IPS-15b (cell line): ENCODE measurements at regions not wholly inside any gene's neighbourhood (a gene's known extent, or its start where the extent isn't known, plus 50 kb on each side); places are given as distances from the start of the nearest gene placed in this dataset.
"Not testable (repeated sequence)": the region's sequence is repeated elsewhere in the genome, so short reads cannot be mapped to it uniquely, and the experiment has no call there.

ENCODE experiments used
- H3K27me3 ChIP-seq: one replicate; pipeline ENCODE4 v1.6.1; 2013; ENCODE audit warnings: low read length; ENCODE audit not compliant: control insufficient read depth, insufficient read depth
- H3K36me3 ChIP-seq: one replicate; pipeline ENCODE4 v1.6.1; 2013; ENCODE audit warnings: low read length; ENCODE audit not compliant: control insufficient read depth, insufficient read depth
- H3K4me1 ChIP-seq: one replicate; pipeline ENCODE4 v1.6.1; 2013; ENCODE audit warnings: mild to moderate bottlenecking, low read length; ENCODE audit not compliant: control insufficient read depth, insufficient read depth
- H3K4me3 ChIP-seq: one replicate; pipeline ENCODE4 v1.5.1; 2013; ENCODE audit warnings: low read depth, low read length
- H3K9ac ChIP-seq: one replicate; pipeline ENCODE4 v1.6.1; 2013; ENCODE audit warnings: low read depth, mild to moderate bottlenecking, low read length
- H3K9me3 ChIP-seq: one replicate; pipeline ENCODE4 v1.6.1; 2013; ENCODE audit warnings: mild to moderate bottlenecking, low read length; ENCODE audit not compliant: control insufficient read depth, insufficient read depth

DNA sequence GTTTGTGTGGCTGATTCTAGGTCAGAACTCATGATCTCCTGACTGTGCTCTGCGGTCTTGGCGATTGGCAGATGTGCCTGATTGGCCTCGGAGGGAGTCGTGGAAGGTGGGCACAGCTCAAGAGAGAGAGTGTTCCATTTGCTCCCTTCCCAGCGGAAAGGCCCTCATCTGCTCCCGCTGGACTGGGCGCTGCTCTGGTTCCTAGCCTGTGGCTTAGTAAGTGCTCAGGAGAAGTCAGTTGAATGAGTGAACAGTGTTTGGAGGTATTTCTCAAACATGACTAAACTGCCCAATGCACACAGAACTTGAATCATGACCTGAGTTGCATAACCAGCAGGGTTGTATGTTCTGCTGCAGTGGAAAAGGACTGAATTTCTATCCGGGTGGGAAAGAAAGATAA, 120.2 kb upstream of the PITX1 start:
- no peaks in the 10 kb centered on the region for H3K27me3 ChIP-seq
- H3K9me3 ChIP-seq = no peaks in the 10 kb centered on the region
- H3K9ac ChIP-seq = no peak overlapping the region
- H3K36me3 ChIP-seq = no peaks in the 10 kb centered on the region
- H3K4me3 ChIP-seq = no peak overlapping the region
- H3K4me1 ChIP-seq = no peaks in the 10 kb centered on the region

DNA sequence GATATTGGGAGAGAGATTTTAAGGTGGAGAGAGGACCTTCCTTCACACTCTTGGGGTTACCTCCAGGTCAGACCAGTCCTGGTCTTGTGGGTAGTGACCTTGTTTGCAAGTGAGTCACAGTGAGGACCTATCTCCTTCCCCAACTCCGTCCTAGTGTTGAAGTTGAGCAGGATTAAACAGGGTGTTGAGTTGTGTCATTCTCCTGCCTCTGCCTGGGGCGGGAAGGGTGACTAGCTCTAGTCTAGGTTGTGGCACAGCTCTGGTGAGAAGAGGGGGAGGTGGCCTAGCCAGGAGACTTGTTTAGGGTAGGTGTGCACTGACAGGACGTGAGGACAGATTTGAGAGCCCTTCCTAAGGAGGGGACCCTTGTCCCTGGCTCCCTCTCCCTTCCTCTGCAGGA, 119.6 kb upstream of the PITX1 start:
- Histone ChIP-seq H3K9me3 (no peaks in the 10 kb centered on the region), H3K4me3 (no peak overlapping the region), H3K9ac (no peak overlapping the region), H3K4me1 (no peaks in the 10 kb centered on the region), H3K36me3 (no peaks in the 10 kb centered on the region), H3K27me3 (no peaks in the 10 kb centered on the region)

DNA sequence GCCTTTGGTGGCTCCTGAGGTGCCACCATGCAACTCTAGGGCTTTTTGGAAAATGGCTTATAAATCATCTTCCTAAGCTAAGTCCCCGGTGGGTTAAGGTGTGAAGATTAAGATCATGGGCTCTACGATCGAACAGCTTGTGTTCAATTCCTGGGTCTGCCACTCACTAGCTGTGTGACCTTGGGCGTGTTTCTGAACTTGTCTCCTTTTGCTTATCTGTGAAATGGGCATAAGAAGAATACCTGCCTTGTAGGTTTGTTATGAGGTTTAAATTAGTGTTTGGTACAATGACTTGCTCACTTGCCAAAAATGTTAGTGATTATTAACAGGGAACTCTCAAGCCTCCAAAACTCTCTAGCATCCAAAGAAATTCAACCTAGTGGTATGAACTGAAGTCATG, 119.2 kb upstream of the PITX1 start:
- no peaks in the 10 kb centered on the region for H3K9me3 ChIP-seq
- H3K4me3 ChIP-seq = no peak overlapping the region
- H3K4me1 ChIP-seq = no peaks in the 10 kb centered on the region
- no peaks in the 10 kb centered on the region for H3K27me3 ChIP-seq
- H3K36me3 ChIP-seq = no peaks in the 10 kb centered on the region
- H3K9ac ChIP-seq = no peak overlapping the region

DNA sequence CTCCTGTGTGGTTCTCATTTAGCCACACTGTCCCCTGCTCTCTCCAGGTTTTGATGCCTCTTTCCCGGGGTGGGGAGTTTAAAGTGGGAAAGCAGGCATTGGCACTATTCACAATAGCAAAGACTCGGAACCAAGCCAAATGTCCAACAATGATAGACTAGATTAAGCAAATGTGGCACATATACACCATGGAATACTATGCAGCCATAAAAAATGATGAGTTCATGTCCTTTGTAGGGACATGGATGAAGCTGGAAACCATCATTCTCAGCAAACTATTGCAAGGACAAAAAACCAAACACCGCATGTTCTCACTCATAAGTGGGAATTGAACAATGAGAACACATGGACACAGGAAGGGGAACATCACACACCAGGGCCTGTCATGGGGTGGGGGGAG, 117.6 kb upstream of the PITX1 start:
- H3K9ac ChIP-seq, H3K27me3 ChIP-seq, H3K36me3 ChIP-seq, H3K4me1 ChIP-seq, H3K4me3 ChIP-seq, H3K9me3 ChIP-seq: not testable (repeated sequence)

DNA sequence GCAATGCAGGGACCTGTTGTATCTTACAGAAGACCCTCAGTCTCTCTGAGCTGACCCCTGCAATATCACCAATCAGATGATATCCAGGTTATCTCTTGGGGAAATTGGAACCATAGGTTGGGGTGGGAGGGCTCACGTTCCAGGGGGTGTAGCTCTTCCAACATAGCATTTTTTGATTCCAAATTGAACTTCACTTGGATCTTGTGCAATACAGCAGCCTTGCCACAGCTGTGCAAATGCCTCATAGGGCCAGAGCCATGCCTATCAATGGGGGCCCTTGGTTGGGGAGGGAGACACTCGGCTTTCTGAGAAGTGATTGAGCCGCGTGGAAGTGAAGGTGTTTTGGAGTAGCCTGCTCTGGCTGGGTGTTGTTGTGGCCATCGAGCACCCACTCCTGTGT, 117.2 kb upstream of the PITX1 start:
- Histone ChIP-seq H3K9me3 (no peaks in the 10 kb centered on the region), H3K4me3 (no peak overlapping the region), H3K27me3 (no peaks in the 10 kb centered on the region), H3K9ac (no peak overlapping the region), H3K36me3 (no peaks in the 10 kb centered on the region), H3K4me1 (no peaks in the 10 kb centered on the region)

DNA sequence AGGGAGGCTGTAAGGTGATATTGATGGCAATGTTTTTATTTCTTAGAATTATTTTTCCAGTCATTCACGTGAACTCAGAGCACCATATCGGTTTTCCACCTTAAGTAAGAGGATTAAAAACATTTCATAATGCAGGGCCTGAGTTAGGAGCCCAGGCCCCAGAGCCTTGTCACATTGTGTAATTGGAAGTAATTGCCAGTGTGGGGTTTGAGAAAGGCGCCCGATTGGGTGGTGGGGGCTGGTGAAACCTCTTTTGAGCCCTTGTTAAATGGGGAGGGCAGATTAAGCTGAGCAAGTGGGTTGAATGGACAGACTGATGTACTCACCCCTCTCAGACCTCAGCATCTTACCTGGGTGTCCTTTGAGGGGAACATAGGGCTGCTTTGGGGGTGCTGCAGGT, 116.7 kb upstream of the PITX1 start:
- no peaks in the 10 kb centered on the region for H3K27me3 ChIP-seq
- H3K9ac ChIP-seq = no peak overlapping the region
- H3K36me3 ChIP-seq = no peaks in the 10 kb centered on the region
- H3K4me3 ChIP-seq = no peak overlapping the region
- no peaks in the 10 kb centered on the region for H3K4me1 ChIP-seq
- no peaks in the 10 kb centered on the region for H3K9me3 ChIP-seq

DNA sequence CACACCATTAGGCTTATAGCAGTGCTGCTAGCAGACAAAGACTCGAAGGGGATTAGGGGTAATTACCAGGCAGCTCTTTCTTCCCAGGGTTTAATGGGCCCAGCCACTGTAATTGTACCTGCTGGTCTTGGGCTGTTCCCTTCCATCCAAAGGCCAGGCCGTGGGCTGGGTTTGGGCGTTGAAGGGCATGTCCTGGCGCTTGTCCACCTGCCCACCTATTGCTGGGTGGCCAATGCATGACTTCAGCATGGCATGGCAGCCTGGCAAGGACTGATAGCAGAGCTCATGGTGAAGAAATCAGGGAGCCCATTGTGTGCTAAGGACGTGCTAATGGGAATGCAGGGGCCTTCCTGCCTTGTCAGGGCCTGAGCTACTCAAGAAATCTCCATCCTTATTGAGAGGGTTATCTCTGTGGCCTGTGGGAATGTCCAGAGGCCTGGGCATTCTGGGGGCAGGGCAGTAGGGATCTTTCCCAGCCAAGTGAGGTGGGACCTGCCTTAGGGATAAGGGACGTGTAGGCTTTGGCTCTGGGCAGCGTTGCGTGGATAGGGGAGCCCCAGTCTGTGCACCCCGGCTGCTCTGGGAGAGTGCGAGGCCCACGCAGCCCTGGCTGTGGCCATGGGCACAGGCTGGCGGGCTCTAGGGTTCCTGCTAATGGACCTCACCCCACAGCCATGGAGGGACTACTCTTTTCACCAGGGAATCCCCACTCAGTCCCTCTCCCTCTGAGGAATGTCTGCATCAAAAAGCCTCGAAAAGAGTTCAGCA, 116.1 kb upstream of the PITX1 start:
- Histone ChIP-seq H3K9ac (no peak overlapping the region), H3K27me3 (no peaks in the 10 kb centered on the region), H3K4me3 (no peak overlapping the region), H3K4me1 (no peaks in the 10 kb centered on the region), H3K36me3 (no peaks in the 10 kb centered on the region), H3K9me3 (no peaks in the 10 kb centered on the region)

DNA sequence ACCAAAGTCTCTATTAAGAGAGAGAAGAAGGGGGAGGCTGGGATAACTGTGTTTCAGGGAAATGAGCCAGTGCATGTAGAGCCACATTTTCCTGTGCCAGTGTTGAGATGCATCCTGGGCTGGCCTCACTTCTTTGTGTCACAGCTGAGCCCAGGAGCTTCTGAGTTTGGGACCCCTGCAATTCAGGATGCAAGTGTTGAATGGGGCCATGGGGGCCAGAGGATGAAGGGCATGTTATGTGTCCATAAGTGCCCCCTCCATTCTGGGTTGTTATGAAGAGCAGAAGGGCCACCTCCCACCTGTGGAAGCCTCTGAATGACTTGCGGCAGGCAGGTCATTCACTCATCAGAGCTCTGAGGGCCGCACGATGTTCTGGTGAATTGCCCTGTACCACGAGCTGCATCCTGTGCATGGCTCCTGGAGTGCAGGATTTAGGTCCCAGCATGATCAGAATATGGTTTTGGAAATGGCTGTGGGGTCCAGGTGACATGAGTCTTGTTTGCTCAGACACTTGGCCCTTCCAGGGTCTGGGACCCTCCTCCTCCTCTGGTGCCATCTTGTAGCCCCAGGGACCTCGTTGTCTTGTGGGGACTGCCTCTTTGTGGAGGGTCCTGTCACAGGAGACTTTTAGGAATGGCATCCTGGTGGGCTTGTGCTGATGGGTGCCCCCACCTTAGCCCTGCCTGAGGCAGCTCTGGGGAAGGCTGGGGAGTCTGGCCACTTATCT, 115.4 kb upstream of the PITX1 start:
- no peaks in the 10 kb centered on the region for H3K27me3 ChIP-seq

DNA sequence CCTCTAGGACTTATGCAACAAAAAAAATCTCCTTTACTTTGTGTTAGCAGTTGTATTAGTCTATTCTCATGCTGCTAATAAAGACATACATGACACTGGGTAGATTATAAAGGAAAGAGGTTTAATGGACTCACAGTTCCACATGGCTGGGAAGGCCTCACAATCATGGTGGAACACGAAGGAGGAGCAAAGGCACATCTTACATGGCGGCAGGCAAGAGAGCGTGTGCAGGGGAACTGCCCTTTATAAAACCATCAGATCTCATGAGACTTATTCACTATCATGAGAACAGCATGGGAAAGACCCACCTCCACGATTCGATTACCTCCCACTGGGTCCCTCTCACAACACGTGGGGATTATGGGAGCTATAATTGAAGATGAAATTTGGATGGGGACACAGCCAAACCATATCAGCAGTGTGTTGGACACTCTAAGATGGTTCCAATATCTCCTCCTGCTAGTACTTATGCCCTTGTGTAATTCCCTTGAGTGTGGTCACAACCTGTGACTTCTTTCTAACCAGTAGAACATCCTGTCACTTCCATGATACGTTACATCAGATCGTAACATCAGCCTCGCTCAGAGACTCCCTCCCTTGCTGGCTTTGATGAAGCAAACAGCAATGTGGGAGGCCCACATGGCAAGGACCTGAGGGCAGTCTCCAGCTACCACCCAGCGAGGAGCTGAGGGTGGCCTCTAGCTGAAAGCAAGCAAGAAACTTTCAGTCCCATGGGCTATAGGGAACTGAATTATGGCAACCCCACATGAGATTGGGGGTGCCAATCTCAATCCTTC, 113.5 kb upstream of the PITX1 start:
- Histone ChIP-seq H3K9ac (no peak overlapping the region), H3K4me3 (no peak overlapping the region), H3K27me3 (no peaks in the 10 kb centered on the region), H3K4me1 (no peaks in the 10 kb centered on the region), H3K9me3 (no peaks in the 10 kb centered on the region), H3K36me3 (no peaks in the 10 kb centered on the region)

More for the DNA sequence above, 115.4 kb upstream of the PITX1 start:
- no peaks in the 10 kb centered on the region for H3K9me3 ChIP-seq
- H3K4me3 ChIP-seq = no peak overlapping the region
- H3K4me1 ChIP-seq = no peaks in the 10 kb centered on the region
- no peak overlapping the region for H3K9ac ChIP-seq
- H3K36me3 ChIP-seq = no peaks in the 10 kb centered on the region

DNA sequence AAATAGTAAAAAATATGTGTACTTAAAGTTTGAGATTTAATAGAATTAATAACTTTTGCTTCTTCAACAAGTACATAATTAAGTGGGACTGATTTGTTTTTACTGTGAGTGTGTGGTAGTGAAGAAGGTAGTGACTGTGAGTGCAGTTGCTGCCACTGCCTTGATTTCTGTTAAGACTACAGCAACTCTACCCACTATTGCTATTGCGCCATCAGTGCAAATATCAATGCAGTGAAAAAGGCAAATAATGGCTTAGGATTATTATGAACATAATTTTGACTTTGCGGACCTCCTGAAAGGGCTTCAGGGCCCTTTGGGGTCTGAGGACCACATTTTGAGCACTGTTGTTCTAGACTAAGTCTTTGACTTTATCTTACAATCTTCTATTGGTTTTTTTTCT, 112.0 kb upstream of the PITX1 start:
- Histone ChIP-seq H3K9me3 (no peaks in the 10 kb centered on the region), H3K9ac (no peak overlapping the region), H3K4me3 (no peak overlapping the region), H3K4me1 (no peaks in the 10 kb centered on the region), H3K36me3 (no peaks in the 10 kb centered on the region), H3K27me3 (no peaks in the 10 kb centered on the region)

DNA sequence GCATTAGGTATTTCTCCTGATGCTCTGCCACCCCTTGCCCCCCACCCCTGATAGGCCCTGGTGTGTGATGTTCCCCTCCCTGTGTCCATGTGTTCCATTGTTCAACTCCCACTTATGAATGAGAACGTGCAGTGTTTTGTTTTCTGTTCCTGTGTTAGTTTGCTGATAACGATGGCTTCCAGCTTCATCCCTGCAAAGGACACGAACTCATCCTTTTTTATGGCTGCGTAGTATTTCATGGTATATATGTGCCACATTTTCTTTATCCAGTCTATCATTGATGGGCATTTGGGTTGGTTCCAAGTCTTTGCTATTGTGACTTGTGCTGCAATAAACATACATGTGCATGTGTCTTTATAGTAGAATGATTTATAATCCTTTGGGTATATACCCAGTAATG, 109.7 kb upstream of the PITX1 start:
- H3K4me3 ChIP-seq, H3K9me3 ChIP-seq, H3K36me3 ChIP-seq, H3K4me1 ChIP-seq, H3K9ac ChIP-seq, H3K27me3 ChIP-seq: not testable (repeated sequence)
